HL-60 (cell line): ENCODE measurements at regions not wholly inside any gene's neighbourhood (a gene's known extent, or its start where the extent isn't known, plus 50 kb on each side); places are given as distances from the start of the nearest gene placed in this dataset.

Source experiments
- POLR2AphosphoS5 ChIP-seq: IDR thresholded peaks from 2 replicates; pipeline ENCODE4 v1.6.1; 2012; ENCODE audit warnings: low read depth
- REST ChIP-seq: IDR thresholded peaks from 2 replicates; pipeline ENCODE4 v1.6.1; 2012; ENCODE audit warnings: low read depth; ENCODE audit not compliant: insufficient replicate concordance
- SPI1 ChIP-seq: IDR thresholded peaks from 2 replicates; pipeline ENCODE4 v1.6.1; 2012; ENCODE audit warnings: low read depth, mild to moderate bottlenecking, borderline replicate concordance
- TF ChIP-seq, protein P1 (sequence below): IDR thresholded peaks from one replicate; pipeline ENCODE4 v1.5.1; 2011; ENCODE audit warnings: low read length, control low read depth, inconsistent platforms; ENCODE audit not compliant: insufficient read depth

GRCh38 chr2:21519412-21519811 is 395.6 kb downstream of the TDRD15 start:
- TF ChIP-seq, protein P1, sequence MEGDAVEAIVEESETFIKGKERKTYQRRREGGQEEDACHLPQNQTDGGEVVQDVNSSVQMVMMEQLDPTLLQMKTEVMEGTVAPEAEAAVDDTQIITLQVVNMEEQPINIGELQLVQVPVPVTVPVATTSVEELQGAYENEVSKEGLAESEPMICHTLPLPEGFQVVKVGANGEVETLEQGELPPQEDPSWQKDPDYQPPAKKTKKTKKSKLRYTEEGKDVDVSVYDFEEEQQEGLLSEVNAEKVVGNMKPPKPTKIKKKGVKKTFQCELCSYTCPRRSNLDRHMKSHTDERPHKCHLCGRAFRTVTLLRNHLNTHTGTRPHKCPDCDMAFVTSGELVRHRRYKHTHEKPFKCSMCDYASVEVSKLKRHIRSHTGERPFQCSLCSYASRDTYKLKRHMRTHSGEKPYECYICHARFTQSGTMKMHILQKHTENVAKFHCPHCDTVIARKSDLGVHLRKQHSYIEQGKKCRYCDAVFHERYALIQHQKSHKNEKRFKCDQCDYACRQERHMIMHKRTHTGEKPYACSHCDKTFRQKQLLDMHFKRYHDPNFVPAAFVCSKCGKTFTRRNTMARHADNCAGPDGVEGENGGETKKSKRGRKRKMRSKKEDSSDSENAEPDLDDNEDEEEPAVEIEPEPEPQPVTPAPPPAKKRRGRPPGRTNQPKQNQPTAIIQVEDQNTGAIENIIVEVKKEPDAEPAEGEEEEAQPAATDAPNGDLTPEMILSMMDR = no peak
- TF ChIP-seq REST (no peak), POLR2AphosphoS5 (no peak), SPI1 (no peak)
